ENCODE measurements at regions not wholly inside any gene's neighbourhood (a gene's known extent, or its start where the extent isn't known, plus 50 kb on each side); places are given as distances from the start of the nearest gene placed in this dataset.

GRCh38 chr4:38509551-38509950 lies 154.4 kb upstream of the KLF3 start:
- TF ChIP-seq GATA3 (IDR thresholded peaks at IDR 0.05; ENCODE audit: low read depth, low read length) (no peak), GATA2 (IDR thresholded peaks at IDR 0.05; ENCODE audit: low read depth, low read length) (no peak)

Measured in SH-SY5Y (cell line).